WTC11 (cell line): ENCODE measurements at regions not wholly inside any gene's neighbourhood (a gene's known extent, or its start where the extent isn't known, plus 50 kb on each side); places are given as distances from the start of the nearest gene placed in this dataset.
A peak's percentile ranks its signal among the peaks of the same experiment; 100 is the strongest.

Experiments
- ATAC-seq: fragments of 200-7000 bp; cut with Tn5 transposase; 2 replicates; pipeline ENCODE4 v1.10.0; 2021; ENCODE audit warnings: mild to moderate bottlenecking, moderate library complexity
- CTCF ChIA-PET: fragments of 300-600 bp; sonication (Branson Sonifier 250); formaldehyde crosslinking; loops from one replicate; lab custom pipeline; 2021; ENCODE audit warnings: antibody characterized with exemption; lab: Charles Lee
- POLR2A ChIA-PET: fragments of 350-600 bp; sonication (Branson Sonifier 250); formaldehyde crosslinking; loops from one replicate; lab custom pipeline; 2021; ENCODE audit warnings: antibody characterized with exemption; lab: Charles Lee
- DNase-seq: peaks from one replicate; pipeline ENCODE4 v3.0.0; 2021; ENCODE audit warnings: low spot score
- H3K27ac Mint-ChIP-seq: 2 replicates; pipeline ENCODE4 v1.8.0; 2021; ENCODE audit warnings: mixed read lengths
- H3K27me3 Mint-ChIP-seq: 2 replicates; pipeline ENCODE4 v1.8.0; 2021; ENCODE audit warnings: low read depth, mild to moderate bottlenecking, moderate library complexity, mixed read lengths
- H3K36me3 Mint-ChIP-seq: 2 replicates; pipeline ENCODE4 v1.8.0; 2021; ENCODE audit warnings: mixed read lengths
- H3K4me1 Mint-ChIP-seq: 2 replicates; pipeline ENCODE4 v1.8.0; 2022; ENCODE audit warnings: mixed read lengths
- H3K4me3 Mint-ChIP-seq: 2 replicates; pipeline ENCODE4 v1.8.0; 2021; ENCODE audit warnings: mild to moderate bottlenecking, moderate library complexity, mixed read lengths
- H3K9me3 Mint-ChIP-seq: 2 replicates; pipeline ENCODE4 v1.8.0; 2021; ENCODE audit warnings: mixed read lengths
- CREB1 ChIP-seq: sonication (generic); formaldehyde crosslinking; IDR thresholded peaks from 2 replicates; pipeline ENCODE4 v1.8.0; 2023; ENCODE audit warnings: mild to moderate bottlenecking, missing genetic modification reagents
- CREM ChIP-seq: sonication (generic); formaldehyde crosslinking; IDR thresholded peaks from 2 replicates; pipeline ENCODE4 v1.8.1; 2022; ENCODE audit warnings: mild to moderate bottlenecking, missing genetic modification reagents, moderate library complexity
- IRF2 ChIP-seq: sonication (generic); formaldehyde crosslinking; IDR thresholded peaks from 2 replicates; pipeline ENCODE4 v1.8.0; 2022; ENCODE audit warnings: low read depth, missing genetic modification reagents, borderline replicate concordance
- JUN ChIP-seq: sonication (generic); formaldehyde crosslinking; IDR thresholded peaks from 2 replicates; pipeline ENCODE4 v1.8.0; 2023; ENCODE audit warnings: mild to moderate bottlenecking, missing genetic modification reagents
- KAT7 ChIP-seq: sonication (generic); formaldehyde crosslinking; IDR thresholded peaks from 2 replicates; pipeline ENCODE4 v1.8.1; 2023; ENCODE audit warnings: missing genetic modification reagents, mild to moderate bottlenecking, borderline replicate concordance
- MXD4 ChIP-seq: fragments of 250-450 bp; sonication (Bioruptor Pico); IDR thresholded peaks from 2 replicates; pipeline ENCODE4 v1.8.0; 2021; ENCODE audit warnings: mild to moderate bottlenecking, moderate library complexity, borderline replicate concordance
- NFATC4 ChIP-seq: fragments of 250-450 bp; sonication (Bioruptor Pico); IDR thresholded peaks from 2 replicates; pipeline ENCODE4 v1.9.0; 2021; ENCODE audit warnings: mild to moderate bottlenecking
- OVOL2 ChIP-seq: fragments of 250-450 bp; sonication (Bioruptor Pico); IDR thresholded peaks from 2 replicates; pipeline ENCODE4 v1.9.0; 2021; ENCODE audit warnings: mild to moderate bottlenecking, borderline replicate concordance
- RELA ChIP-seq: sonication (generic); formaldehyde crosslinking; IDR thresholded peaks from 2 replicates; pipeline ENCODE4 v1.8.1; 2022; ENCODE audit warnings: missing genetic modification reagents, mild to moderate bottlenecking, borderline replicate concordance
- RORB ChIP-seq: fragments of 250-450 bp; sonication (Bioruptor Pico); IDR thresholded peaks from 2 replicates; pipeline ENCODE4 v1.9.0; 2021; ENCODE audit warnings: mild to moderate bottlenecking
- TEAD4 ChIP-seq: sonication (generic); formaldehyde crosslinking; IDR thresholded peaks from 2 replicates; pipeline ENCODE4 v1.8.0; 2022; ENCODE audit warnings: mild to moderate bottlenecking, missing genetic modification reagents
- ZBTB21 ChIP-seq: sonication (generic); formaldehyde crosslinking; IDR thresholded peaks from 2 replicates; pipeline ENCODE4 v1.8.1; 2023; ENCODE audit warnings: mild to moderate bottlenecking, missing genetic modification reagents, borderline replicate concordance
- ZNF121 ChIP-seq: sonication (generic); formaldehyde crosslinking; IDR thresholded peaks from 2 replicates; pipeline ENCODE4 v1.8.0; 2023; ENCODE audit warnings: missing genetic modification reagents
- ZNF232 ChIP-seq: sonication (generic); formaldehyde crosslinking; IDR thresholded peaks from 2 replicates; pipeline ENCODE4 v1.8.0; 2022; ENCODE audit warnings: mild to moderate bottlenecking, missing genetic modification reagents
- ZNF396 ChIP-seq: fragments of 250-450 bp; sonication (Bioruptor Pico); IDR thresholded peaks from 2 replicates; pipeline ENCODE4 v1.8.0; 2021; ENCODE audit warnings: mild to moderate bottlenecking, moderate library complexity, borderline replicate concordance
- TF ChIP-seq, protein P1 (sequence below): fragments of 250-450 bp; sonication (Bioruptor Pico); conservative IDR thresholded peaks from 2 replicates; pipeline ENCODE4 v1.9.0; 2021; ENCODE audit warnings: mild to moderate bottlenecking
- TF ChIP-seq, protein P2 (sequence below): sonication (generic); formaldehyde crosslinking; IDR thresholded peaks from 2 replicates; pipeline ENCODE4 v1.8.0; 2022; ENCODE audit warnings: mild to moderate bottlenecking, missing genetic modification reagents
- TF ChIP-seq, protein P3 (sequence below): sonication (generic); formaldehyde crosslinking; IDR thresholded peaks from 2 replicates; pipeline ENCODE4 v1.8.1; 2022; ENCODE audit warnings: mild to moderate bottlenecking, moderate library complexity, missing genetic modification reagents
- TF ChIP-seq, protein P4 (sequence below): sonication (generic); formaldehyde crosslinking; IDR thresholded peaks from 2 replicates; pipeline ENCODE4 v1.8.1; 2022; ENCODE audit warnings: low read depth, mild to moderate bottlenecking, moderate library complexity, missing genetic modification reagents, borderline replicate concordance
- TF ChIP-seq, protein P5 (sequence below): sonication (generic); formaldehyde crosslinking; IDR thresholded peaks from 2 replicates; pipeline ENCODE4 v1.8.1; 2023; ENCODE audit warnings: mild to moderate bottlenecking, moderate library complexity, missing genetic modification reagents
- TF ChIP-seq, protein P6 (sequence below): sonication (generic); formaldehyde crosslinking; IDR thresholded peaks from 2 replicates; pipeline ENCODE4 v1.8.0; 2022; ENCODE audit warnings: mild to moderate bottlenecking, missing genetic modification reagents

DNA sequence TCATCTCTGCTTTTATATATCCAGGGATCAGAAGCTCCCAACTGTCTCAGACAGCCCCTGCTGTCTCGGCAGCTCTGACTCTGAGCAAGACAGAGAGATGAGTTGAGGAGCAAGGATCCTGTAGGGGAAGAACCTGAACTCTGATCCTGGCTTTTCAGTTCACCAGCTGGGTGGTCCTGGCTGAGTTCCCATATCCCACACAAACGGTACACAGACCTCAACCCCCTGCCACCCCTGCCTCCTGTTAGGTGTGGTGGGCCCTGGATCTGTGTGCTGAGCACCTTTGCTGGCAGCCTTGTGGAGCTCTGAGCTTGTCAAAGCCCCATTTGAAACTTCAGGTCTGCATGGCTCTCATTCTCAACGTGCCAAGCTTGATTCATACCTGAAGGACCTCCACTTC lies 54.3 kb upstream of the GPR26 start (continued):
- TF ChIP-seq, protein P1, sequence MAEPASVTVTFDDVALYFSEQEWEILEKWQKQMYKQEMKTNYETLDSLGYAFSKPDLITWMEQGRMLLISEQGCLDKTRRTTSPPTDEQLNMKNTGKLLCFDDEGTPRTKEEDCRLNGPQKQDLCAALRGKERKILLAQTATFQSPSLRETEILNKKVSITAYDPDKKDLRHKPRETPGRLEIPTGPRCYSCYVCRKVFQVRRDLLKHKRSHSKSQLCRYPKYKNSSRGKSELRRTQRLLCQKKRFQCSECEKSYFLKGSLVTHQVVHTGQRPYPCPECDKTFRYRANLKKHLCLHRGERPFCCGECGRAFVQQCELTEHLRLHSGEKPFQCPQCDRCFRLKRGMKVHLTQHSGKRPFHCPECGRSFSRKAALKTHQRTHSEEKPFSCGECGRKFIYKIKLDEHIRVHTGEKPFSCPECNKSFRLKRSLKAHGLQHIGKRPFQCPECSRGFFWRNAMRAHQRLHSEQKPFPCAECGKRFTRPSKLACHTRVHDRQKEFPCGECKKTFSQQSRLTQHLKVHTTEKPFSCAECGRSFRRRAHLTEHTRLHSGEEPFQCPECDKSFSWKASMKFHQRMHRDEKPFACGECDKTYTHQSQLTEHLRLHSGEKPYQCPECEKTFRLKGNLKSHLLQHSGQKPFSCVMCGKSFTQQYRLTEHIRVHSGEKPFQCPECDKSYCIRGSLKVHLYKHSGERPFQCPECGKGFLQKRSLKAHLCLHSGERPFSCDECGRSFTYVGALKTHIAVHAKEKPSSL (CRISPR knock-in tag), result no peak
- no peak for TF ChIP-seq KAT7

DNA sequence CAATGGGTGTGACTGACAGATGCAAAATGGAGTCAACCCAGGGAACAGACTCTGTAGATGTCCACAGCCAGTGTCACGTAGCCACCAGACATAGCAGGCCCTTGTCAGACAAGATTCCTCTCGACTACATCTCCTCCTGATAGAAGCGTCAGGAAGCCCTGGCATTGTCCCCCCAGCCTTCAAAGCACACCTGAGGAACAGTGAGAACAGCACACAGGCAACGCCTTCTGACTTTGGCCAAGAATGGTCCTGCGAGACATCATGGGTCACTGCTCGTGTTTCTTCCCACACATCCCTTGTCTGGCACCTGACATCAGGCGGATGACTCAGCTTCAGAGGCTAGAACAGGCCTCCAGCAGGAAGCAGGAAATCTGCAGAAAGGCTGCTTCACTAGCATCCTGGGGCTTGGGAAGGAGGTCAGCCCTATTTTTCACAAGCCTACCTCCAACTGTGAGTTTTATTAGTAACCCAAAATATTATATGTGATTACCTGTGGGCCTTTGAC lies 52.8 kb upstream of the GPR26 start:
- Mint-ChIP-seq H3K27ac (no peak overlapping the region), H3K4me3 (no peak overlapping the region), H3K9me3 (peaks cover 4% of the 10 kb centered on the region; the same call in 1 of the 2 replicates), H3K27me3 (peaks cover 17% of the 10 kb centered on the region), H3K4me1 (peaks cover 17% of the 10 kb centered on the region), H3K36me3 (no peaks in the 10 kb centered on the region)
- DNase-seq (no peak), ATAC-seq (no peak)
- ChIA-PET POLR2A (no interaction called here), CTCF (no interaction called here)
- TF ChIP-seq, protein P2, sequence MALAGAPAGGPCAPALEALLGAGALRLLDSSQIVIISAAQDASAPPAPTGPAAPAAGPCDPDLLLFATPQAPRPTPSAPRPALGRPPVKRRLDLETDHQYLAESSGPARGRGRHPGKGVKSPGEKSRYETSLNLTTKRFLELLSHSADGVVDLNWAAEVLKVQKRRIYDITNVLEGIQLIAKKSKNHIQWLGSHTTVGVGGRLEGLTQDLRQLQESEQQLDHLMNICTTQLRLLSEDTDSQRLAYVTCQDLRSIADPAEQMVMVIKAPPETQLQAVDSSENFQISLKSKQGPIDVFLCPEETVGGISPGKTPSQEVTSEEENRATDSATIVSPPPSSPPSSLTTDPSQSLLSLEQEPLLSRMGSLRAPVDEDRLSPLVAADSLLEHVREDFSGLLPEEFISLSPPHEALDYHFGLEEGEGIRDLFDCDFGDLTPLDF (CRISPR knock-in tag), result no peak
- TF ChIP-seq, protein P3, sequence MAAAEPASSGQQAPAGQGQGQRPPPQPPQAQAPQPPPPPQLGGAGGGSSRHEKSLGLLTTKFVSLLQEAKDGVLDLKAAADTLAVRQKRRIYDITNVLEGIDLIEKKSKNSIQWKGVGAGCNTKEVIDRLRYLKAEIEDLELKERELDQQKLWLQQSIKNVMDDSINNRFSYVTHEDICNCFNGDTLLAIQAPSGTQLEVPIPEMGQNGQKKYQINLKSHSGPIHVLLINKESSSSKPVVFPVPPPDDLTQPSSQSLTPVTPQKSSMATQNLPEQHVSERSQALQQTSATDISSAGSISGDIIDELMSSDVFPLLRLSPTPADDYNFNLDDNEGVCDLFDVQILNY, result no peak
- TF ChIP-seq MXD4 (CRISPR knock-in tag), result no peak
- TF ChIP-seq, protein P4, sequence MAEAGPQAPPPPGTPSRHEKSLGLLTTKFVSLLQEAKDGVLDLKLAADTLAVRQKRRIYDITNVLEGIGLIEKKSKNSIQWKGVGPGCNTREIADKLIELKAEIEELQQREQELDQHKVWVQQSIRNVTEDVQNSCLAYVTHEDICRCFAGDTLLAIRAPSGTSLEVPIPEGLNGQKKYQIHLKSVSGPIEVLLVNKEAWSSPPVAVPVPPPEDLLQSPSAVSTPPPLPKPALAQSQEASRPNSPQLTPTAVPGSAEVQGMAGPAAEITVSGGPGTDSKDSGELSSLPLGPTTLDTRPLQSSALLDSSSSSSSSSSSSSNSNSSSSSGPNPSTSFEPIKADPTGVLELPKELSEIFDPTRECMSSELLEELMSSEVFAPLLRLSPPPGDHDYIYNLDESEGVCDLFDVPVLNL (CRISPR knock-in tag), result no peak
- no peak for TF ChIP-seq OVOL2 (CRISPR knock-in tag)
- TF ChIP-seq JUN, result no peak
- no peak for TF ChIP-seq KAT7
- no peak for TF ChIP-seq RORB (CRISPR knock-in tag)
- TF ChIP-seq RELA (CRISPR knock-in tag), result no peak
- TF ChIP-seq ZNF121, result no peak
- TF ChIP-seq ZNF396 (CRISPR knock-in tag), result no peak
- TF ChIP-seq, protein P5, sequence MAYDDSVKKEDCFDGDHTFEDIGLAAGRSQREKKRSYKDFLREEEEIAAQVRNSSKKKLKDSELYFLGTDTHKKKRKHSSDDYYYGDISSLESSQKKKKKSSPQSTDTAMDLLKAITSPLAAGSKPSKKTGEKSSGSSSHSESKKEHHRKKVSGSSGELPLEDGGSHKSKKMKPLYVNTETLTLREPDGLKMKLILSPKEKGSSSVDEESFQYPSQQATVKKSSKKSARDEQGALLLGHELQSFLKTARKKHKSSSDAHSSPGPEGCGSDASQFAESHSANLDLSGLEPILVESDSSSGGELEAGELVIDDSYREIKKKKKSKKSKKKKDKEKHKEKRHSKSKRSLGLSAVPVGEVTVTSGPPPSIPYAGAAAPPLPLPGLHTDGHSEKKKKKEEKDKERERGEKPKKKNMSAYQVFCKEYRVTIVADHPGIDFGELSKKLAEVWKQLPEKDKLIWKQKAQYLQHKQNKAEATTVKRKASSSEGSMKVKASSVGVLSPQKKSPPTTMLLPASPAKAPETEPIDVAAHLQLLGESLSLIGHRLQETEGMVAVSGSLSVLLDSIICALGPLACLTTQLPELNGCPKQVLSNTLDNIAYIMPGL (CRISPR knock-in tag), result no peak

DNA sequence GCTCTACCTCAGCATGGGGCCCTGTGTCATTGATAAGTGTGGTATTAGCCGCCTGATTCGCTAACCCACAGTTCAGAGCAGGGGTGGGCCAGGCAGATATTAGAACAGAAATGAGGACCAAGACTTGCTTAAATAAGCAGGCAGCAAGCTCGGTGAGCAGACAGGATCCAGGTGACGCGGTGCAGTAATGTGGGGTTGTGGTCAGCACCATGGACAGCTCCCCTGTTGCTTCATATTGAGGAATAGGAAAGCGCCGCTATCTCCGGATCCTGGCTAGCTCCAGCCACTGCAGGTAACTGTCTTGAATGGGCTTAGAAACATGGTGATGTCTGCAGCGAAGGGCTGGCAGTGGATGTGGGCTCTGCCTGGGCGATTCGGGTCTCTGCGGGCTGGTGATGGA lies 51.3 kb upstream of the GPR26 start:
- peaks cover 9% of the 10 kb centered on the region for H3K27me3 Mint-ChIP-seq
- CTCF ChIA-PET, result interaction anchor here (0.6 to 1.2 kb wide), 8 partner anchors 28 to 282 kb away, joined by 3 to 7 read pairs (median 3); no protein-coding TSS in a partner anchor
- H3K4me3 Mint-ChIP-seq, result no peak overlapping the region
- ATAC-seq (peak; percentile 99), DNase-seq (peak; percentile 93)
- peaks cover 3% of the 10 kb centered on the region for H3K4me1 Mint-ChIP-seq
- POLR2A ChIA-PET, result no interaction called here
- H3K36me3 Mint-ChIP-seq, result no peaks in the 10 kb centered on the region
- no peak overlapping the region for H3K27ac Mint-ChIP-seq
- peaks cover 4% of the 10 kb centered on the region; the same call in 1 of the 2 replicates for H3K9me3 Mint-ChIP-seq
- TF ChIP-seq RELA (CRISPR knock-in tag) (no peak), CREB1 (peak; percentile 82), ZNF121 (no peak), ZBTB21 (peak; percentile 44; the same call in 1 of the 2 replicates), IRF2 (peak; percentile 67; the same call in 1 of the 2 replicates), TEAD4 (peak; percentile 82; the same call in 1 of the 2 replicates), ZNF232 (CRISPR knock-in tag) (peak; percentile 87; the same call in 1 of the 2 replicates), NFATC4 (no peak), CREM (CRISPR knock-in tag) (peak; percentile 79; the same call in 1 of the 2 replicates)
- TF ChIP-seq, protein P1 (CRISPR knock-in tag), result no peak
- TF ChIP-seq, protein P6, sequence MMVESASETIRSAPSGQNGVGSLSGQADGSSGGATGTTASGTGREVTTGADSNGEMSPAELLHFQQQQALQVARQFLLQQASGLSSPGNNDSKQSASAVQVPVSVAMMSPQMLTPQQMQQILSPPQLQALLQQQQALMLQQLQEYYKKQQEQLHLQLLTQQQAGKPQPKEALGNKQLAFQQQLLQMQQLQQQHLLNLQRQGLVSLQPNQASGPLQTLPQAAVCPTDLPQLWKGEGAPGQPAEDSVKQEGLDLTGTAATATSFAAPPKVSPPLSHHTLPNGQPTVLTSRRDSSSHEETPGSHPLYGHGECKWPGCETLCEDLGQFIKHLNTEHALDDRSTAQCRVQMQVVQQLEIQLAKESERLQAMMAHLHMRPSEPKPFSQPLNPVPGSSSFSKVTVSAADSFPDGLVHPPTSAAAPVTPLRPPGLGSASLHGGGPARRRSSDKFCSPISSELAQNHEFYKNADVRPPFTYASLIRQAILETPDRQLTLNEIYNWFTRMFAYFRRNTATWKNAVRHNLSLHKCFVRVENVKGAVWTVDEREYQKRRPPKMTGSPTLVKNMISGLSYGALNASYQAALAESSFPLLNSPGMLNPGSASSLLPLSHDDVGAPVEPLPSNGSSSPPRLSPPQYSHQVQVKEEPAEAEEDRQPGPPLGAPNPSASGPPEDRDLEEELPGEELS (CRISPR knock-in tag), result peak; percentile 92
